ENCODE measurements at regions not wholly inside any gene's neighbourhood (a gene's known extent, or its start where the extent isn't known, plus 50 kb on each side); places are given as distances from the start of the nearest gene placed in this dataset.

GRCh38 chr4:171759274-171759673 lies 53.9 kb upstream of the GALNTL6 start:
- no peak for TF ChIP-seq CTCF (IDR thresholded peaks at IDR 0.05)
- TF ChIP-seq ZFX (IDR thresholded peaks at IDR 0.05; ENCODE audit: borderline replicate concordance), result no peak
- H3K27ac ChIP-seq, result no peak overlapping the region

DNA sequence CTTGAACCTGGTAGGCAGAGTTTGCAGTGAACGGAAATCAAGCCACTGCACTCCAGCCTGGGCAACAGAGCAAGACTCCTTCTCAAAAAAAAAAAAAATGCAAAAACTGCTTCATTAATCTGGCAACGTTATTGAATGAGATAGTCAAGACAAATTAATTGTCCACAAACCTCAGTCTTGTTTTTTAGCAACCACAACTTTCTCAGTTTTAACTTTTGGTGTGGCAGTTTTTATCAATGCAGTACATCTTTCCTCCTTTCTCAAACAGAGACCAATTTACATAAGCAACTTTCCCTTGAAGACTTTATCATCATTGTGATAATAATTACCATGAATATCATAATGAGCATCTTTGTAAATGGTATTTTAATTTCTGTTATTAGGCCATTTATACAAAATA lies 61.7 kb upstream of the GALNTL6 start:
- TF ChIP-seq CTCF (IDR thresholded peaks at IDR 0.05), result no peak
- TF ChIP-seq ZFX (IDR thresholded peaks at IDR 0.05; ENCODE audit: borderline replicate concordance), result no peak
- no peak overlapping the region for H3K27ac ChIP-seq

GRCh38 chr4:171746418-171746817 lies 66.8 kb upstream of the GALNTL6 start:
- TF ChIP-seq ZFX (IDR thresholded peaks at IDR 0.05; ENCODE audit: borderline replicate concordance) (no peak), CTCF (IDR thresholded peaks at IDR 0.05) (no peak)
- no peak overlapping the region for H3K27ac ChIP-seq

GRCh38 chr4:171742436-171742835 lies 70.8 kb upstream of the GALNTL6 start:
- no peak overlapping the region for H3K27ac ChIP-seq
- no peak for TF ChIP-seq CTCF (IDR thresholded peaks at IDR 0.05)
- no peak for TF ChIP-seq ZFX (IDR thresholded peaks at IDR 0.05; ENCODE audit: borderline replicate concordance)

DNA sequence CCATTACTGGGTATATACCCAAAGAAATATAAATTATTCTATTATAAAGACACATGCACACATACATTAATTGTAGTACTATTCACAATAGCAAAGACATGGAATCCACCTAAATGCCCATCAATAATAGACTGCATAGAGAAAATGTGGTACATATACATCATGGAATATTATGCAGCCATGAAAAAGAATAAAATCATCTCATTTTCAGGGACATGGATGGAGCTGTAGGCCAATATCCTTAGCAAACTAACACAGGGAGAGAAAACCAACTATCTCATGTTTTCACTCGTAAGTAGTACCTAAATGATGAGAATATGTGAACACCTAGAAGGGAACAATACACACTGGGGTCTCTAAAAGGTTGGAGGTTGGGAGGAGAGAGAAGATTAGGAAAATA lies 86.0 kb upstream of the GALNTL6 start:
- H3K27ac ChIP-seq, result no peak overlapping the region

DNA sequence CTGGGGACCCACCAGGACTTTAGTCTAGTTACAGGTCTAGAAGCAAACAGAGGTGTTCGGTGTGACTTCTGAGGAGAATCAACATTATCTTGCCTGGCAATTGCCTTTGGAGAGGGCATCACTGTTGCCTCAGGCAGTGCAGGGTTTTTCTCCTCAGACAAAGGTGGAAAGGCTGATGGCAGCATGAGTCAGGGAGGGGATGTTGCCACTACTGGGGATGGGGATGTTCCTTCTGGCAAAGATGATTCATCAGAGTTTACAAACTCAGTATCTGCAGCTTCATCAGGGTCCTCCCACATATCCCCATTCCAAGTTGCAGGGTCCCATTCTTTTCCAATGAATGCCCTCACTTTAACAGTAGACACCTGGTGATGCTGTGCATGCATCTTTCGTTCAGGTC lies 91.3 kb upstream of the GALNTL6 start:
- TF ChIP-seq CTCF (IDR thresholded peaks at IDR 0.05), result no peak
- no peak for TF ChIP-seq ZFX (IDR thresholded peaks at IDR 0.05; ENCODE audit: borderline replicate concordance)
- no peak overlapping the region for H3K27ac ChIP-seq

More for the DNA sequence above, 86.0 kb upstream of the GALNTL6 start:
- TF ChIP-seq ZFX (IDR thresholded peaks at IDR 0.05; ENCODE audit: borderline replicate concordance), result no peak
- TF ChIP-seq CTCF (IDR thresholded peaks at IDR 0.05), result no peak

- TF ChIP-seq ZFX (IDR thresholded peaks at IDR 0.05; ENCODE audit: borderline replicate concordance), result no peak
- TF ChIP-seq CTCF (IDR thresholded peaks at IDR 0.05), result no peak
These were observed 93.5 kb upstream of the GALNTL6 start for GRCh38 chr4:171719691-171720090.

More at GRCh38 chr4:171719691-171720090, 93.5 kb upstream of the GALNTL6 start:
- H3K27ac ChIP-seq, result no peak overlapping the region
